Ishikawa (cell line): ENCODE measurements at regions not wholly inside any gene's neighbourhood (a gene's known extent, or its start where the extent isn't known, plus 50 kb on each side); places are given as distances from the start of the nearest gene placed in this dataset.

Experiments used
- CEBPB ChIP-seq: IDR thresholded peaks from 2 replicates; pipeline ENCODE4 v1.6.1; 2012
- CREB1 ChIP-seq: IDR thresholded peaks from 2 replicates; pipeline ENCODE4 v1.6.1; 2012; ENCODE audit warnings: low read depth
- EGR1 ChIP-seq: IDR thresholded peaks from 2 replicates; pipeline ENCODE4 v1.6.1; 2012
- EP300 ChIP-seq: IDR thresholded peaks from 2 replicates; pipeline ENCODE4 v1.6.1; 2012; ENCODE audit warnings: borderline replicate concordance
- FOXM1 ChIP-seq: IDR thresholded peaks from 2 replicates; pipeline ENCODE4 v1.6.1; 2012; ENCODE audit warnings: low read depth, borderline replicate concordance
- NFIC ChIP-seq: IDR thresholded peaks from 2 replicates; pipeline ENCODE4 v1.6.1; 2012
- RAD21 ChIP-seq: IDR thresholded peaks from 2 replicates; pipeline ENCODE4 v1.6.1; 2012; ENCODE audit warnings: low read depth
- REST ChIP-seq: IDR thresholded peaks from 2 replicates; pipeline ENCODE4 v1.6.1; 2012; ENCODE audit warnings: low read depth, mild to moderate bottlenecking
- TAF1 ChIP-seq: IDR thresholded peaks from 2 replicates; pipeline ENCODE4 v1.6.1; 2012; ENCODE audit warnings: low read depth, mild to moderate bottlenecking
- TCF12 ChIP-seq: IDR thresholded peaks from 2 replicates; pipeline ENCODE4 v1.6.1; 2012; ENCODE audit warnings: low read depth
- TEAD4 ChIP-seq: IDR thresholded peaks from 2 replicates; pipeline ENCODE4 v1.6.1; 2012
- USF1 ChIP-seq: IDR thresholded peaks from 2 replicates; pipeline ENCODE4 v1.6.1; 2012
- YY1 ChIP-seq: IDR thresholded peaks from 2 replicates; pipeline ENCODE4 v1.6.1; 2012; ENCODE audit warnings: low read depth
- ZBTB7A ChIP-seq: IDR thresholded peaks from 2 replicates; pipeline ENCODE4 v1.6.1; 2012; ENCODE audit warnings: low read depth
- TF ChIP-seq, protein P1 (sequence below): IDR thresholded peaks from 2 replicates; pipeline ENCODE4 v1.6.1; 2012

DNA sequence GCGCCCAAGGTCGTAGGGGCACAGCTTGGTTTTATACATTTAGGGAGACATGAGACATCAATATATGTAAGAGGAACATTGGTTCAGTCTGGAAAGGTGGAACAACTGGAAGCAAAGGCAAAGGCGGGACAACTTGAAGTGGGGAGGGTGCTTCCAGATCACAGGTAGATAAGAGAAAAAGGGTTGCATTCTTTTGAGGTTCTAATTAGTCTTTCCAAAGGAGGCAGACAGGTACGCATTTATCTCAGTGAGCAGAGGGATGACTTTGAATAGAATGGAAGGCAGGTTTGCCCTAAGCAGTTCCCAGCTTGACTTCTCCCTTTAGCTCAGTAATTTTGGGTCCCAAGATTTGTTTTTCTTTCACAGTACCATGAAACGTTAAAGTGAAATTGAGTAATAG lies 223.2 kb downstream of the FAM47A start:
- no peak for TF ChIP-seq TCF12
- TF ChIP-seq TAF1: no peak
- no peak for TF ChIP-seq ZBTB7A
- TF ChIP-seq, protein P1, sequence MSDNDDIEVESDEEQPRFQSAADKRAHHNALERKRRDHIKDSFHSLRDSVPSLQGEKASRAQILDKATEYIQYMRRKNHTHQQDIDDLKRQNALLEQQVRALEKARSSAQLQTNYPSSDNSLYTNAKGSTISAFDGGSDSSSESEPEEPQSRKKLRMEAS: no peak
- TF ChIP-seq EP300: no peak
- TF ChIP-seq NFIC: no peak
- no peak for TF ChIP-seq REST
- no peak for TF ChIP-seq EGR1
- TF ChIP-seq USF1: no peak
- TF ChIP-seq RAD21: no peak
- TF ChIP-seq CREB1: no peak
- no peak for TF ChIP-seq TEAD4
- no peak for TF ChIP-seq YY1
- TF ChIP-seq CEBPB: no peak

DNA sequence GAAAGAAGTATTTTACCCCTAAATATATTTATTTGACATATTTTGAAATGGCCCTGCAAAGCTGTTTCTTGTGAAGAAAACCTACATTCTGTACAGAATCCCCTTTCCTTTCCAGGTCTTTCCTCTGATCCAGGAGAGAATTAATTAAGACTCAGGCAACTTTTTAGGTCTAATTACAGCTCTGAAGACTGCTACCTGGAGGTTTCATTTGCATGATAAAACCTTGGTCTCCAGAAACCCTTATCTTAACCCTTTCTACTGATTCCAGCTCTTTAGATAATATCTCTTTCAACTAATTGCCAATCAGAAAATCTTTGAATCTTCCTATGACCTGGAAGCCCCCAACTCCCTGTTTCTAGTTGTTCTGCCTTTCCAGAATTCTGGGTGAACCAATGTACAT lies 224.0 kb downstream of the FAM47A start:
- no peak for TF ChIP-seq NFIC
- no peak for TF ChIP-seq ZBTB7A
- no peak for TF ChIP-seq TEAD4
- no peak for TF ChIP-seq EGR1
- TF ChIP-seq TAF1: no peak
- TF ChIP-seq CEBPB: no peak
- no peak for TF ChIP-seq YY1
- TF ChIP-seq USF1: no peak
- TF ChIP-seq, protein P1: no peak
- TF ChIP-seq CREB1: no peak
- TF ChIP-seq FOXM1: no peak
- TF ChIP-seq RAD21: no peak
- TF ChIP-seq REST: no peak
- no peak for TF ChIP-seq EP300
- no peak for TF ChIP-seq TCF12

DNA sequence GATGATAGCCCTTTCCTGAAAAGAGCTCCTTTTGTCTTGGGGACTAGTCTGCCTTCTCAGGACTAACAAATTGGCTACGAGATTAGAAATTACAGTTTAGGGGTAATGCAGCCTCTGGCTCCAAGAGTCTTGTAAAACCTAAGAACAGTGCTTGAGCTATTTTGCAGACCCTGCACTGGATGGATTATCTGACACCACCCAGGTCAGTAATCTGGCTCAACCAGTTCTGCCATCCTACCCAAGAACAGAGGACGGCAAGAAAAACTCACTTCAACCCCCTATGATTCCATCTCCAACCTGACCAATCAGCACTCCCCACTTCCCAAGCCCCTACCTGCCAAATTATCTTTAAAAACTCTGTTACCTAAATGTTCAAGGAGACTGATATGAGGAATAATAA lies 225.1 kb downstream of the FAM47A start:
- TF ChIP-seq RAD21 (no peak), EP300 (no peak), ZBTB7A (no peak), CEBPB (no peak), USF1 (no peak), TEAD4 (no peak), FOXM1 (no peak), TCF12 (no peak), NFIC (no peak), EGR1 (no peak), YY1 (no peak), TAF1 (no peak)

DNA sequence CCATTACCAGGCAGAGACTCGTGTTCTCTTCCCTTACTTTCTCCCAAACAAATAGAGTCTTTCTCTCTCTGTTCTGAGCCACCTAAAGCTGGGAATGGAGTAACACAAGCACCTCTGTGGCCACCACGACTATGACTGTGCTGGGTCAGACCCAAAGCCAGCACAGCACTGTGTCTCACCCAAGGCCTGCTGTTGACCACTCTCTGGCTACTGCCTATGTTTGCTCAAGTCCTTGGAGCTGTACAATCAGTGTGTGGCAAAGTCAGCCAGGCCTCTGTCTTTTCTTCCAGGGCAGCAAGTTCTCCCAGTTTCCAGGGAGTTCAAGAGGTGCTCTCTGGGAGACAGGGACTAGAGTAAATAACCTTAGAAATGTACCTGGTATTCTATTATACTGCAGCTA lies 239.4 kb downstream of the FAM47A start:
- TF ChIP-seq NFIC: no peak
- TF ChIP-seq, protein P1: no peak
- no peak for TF ChIP-seq RAD21
- no peak for TF ChIP-seq CEBPB
- TF ChIP-seq EP300: no peak
- no peak for TF ChIP-seq FOXM1
- TF ChIP-seq TEAD4: no peak
- no peak for TF ChIP-seq REST
- no peak for TF ChIP-seq YY1
- no peak for TF ChIP-seq EGR1
- no peak for TF ChIP-seq ZBTB7A
- no peak for TF ChIP-seq TAF1
- no peak for TF ChIP-seq CREB1
- TF ChIP-seq USF1: no peak
